Endodermal cell (in vitro differentiated cells): ENCODE measurements at regions not wholly inside any gene's neighbourhood (a gene's known extent, or its start where the extent isn't known, plus 50 kb on each side); places are given as distances from the start of the nearest gene placed in this dataset.

ENCODE experiments used
- DNase-seq: peaks from one replicate; pipeline ENCODE4 v3.0.0-alpha.2; 2017
- H3K27ac ChIP-seq: 2 replicates; pipeline ENCODE4 v1.5.1; 2013; ENCODE audit warnings: mild to moderate bottlenecking, low read depth, low read length, moderate library complexity
- H3K27me3 ChIP-seq: 2 replicates; pipeline ENCODE4 v1.6.1; 2013; ENCODE audit warnings: mild to moderate bottlenecking, low read length, moderate library complexity; ENCODE audit not compliant: insufficient read depth, control insufficient read depth, poor library complexity, severe bottlenecking
- H3K36me3 ChIP-seq: 2 replicates; pipeline ENCODE4 v1.7.0; 2013; ENCODE audit warnings: mild to moderate bottlenecking, low read length, moderate library complexity; ENCODE audit not compliant: control insufficient read depth, insufficient read depth
- H3K4me1 ChIP-seq: one replicate; pipeline ENCODE4 v1.7.0; 2013; ENCODE audit warnings: low read length; ENCODE audit not compliant: control insufficient read depth, insufficient read depth
- H3K4me3 ChIP-seq: 2 replicates; pipeline ENCODE4 v1.5.1; 2013; ENCODE audit warnings: mild to moderate bottlenecking, low read length, moderate library complexity
- H3K9ac ChIP-seq: 2 replicates; pipeline ENCODE4 v1.6.1; 2013; ENCODE audit warnings: mild to moderate bottlenecking, low read length, moderate library complexity; ENCODE audit not compliant: poor library complexity, severe bottlenecking; ENCODE audit errors: extremely low read depth
- H3K9me3 ChIP-seq: 2 replicates; pipeline ENCODE4 v1.6.1; 2013; ENCODE audit warnings: mild to moderate bottlenecking, low read length, moderate library complexity; ENCODE audit not compliant: control insufficient read depth
- H3K27ac Mint-ChIP-seq: 2 replicates; pipeline ENCODE4 v1.8.0; 2020; ENCODE audit warnings: mixed read lengths
- H3K27me3 Mint-ChIP-seq: 2 replicates; pipeline ENCODE4 v1.8.0; 2021; ENCODE audit warnings: mild to moderate bottlenecking, mixed read lengths; ENCODE audit not compliant: insufficient read depth
- H3K36me3 Mint-ChIP-seq: 2 replicates; pipeline ENCODE4 v1.8.0; 2020; ENCODE audit warnings: low read depth, mixed read lengths
- H3K4me1 Mint-ChIP-seq: 2 replicates; pipeline ENCODE4 v1.8.0; 2020; ENCODE audit warnings: mixed read lengths
- H3K4me3 Mint-ChIP-seq: 2 replicates; pipeline ENCODE4 v1.8.0; 2020; ENCODE audit warnings: mild to moderate bottlenecking, moderate library complexity, mixed read lengths
- H3K9me3 Mint-ChIP-seq: 2 replicates; pipeline ENCODE4 v1.8.0; 2020; ENCODE audit warnings: mild to moderate bottlenecking, mixed read lengths
- WGBS, 2 experiments: methylation state at CpG; one replicate each; pipeline versions ENCODE4 v1.1.5 to v1.1.7; 2013; ENCODE audit warnings: missing lambda C conversion rate in 2 of 2, mixed read lengths in 1 of 2; ENCODE audit not compliant: insufficient coverage in 1 of 2, insufficient read length in 1 of 2; 5-methylcytosine and 5-hydroxymethylcytosine counted together
- TF ChIP-seq, protein P1 (sequence below): fragments of 200-600 bp; sonication (generic); conservative IDR thresholded peaks from 2 replicates; pipeline ENCODE4 v1.5.0; 2021; ENCODE audit warnings: antibody characterized with exemption, mild to moderate bottlenecking

GRCh38 chr9:126154182-126154827, 172.3 kb upstream of the MVB12B start:
- Histone ChIP-seq H3K27ac (no peak overlapping the region), H3K36me3 (no peaks in the 10 kb centered on the region), H3K27me3 (no peaks in the 10 kb centered on the region), H3K4me3 (no peak overlapping the region), H3K9ac (no peak overlapping the region), H3K9me3 (no peaks in the 10 kb centered on the region), H3K4me1 (no peaks in the 10 kb centered on the region)
- Mint-ChIP-seq H3K27me3 (peaks cover 24% of the 10 kb centered on the region), H3K27ac (no peak overlapping the region), H3K36me3 (no peaks in the 10 kb centered on the region), H3K4me3 (no peak overlapping the region), H3K4me1 (peaks cover 12% of the 10 kb centered on the region), H3K9me3 (no peaks in the 10 kb centered on the region)
- TF ChIP-seq, protein P1, sequence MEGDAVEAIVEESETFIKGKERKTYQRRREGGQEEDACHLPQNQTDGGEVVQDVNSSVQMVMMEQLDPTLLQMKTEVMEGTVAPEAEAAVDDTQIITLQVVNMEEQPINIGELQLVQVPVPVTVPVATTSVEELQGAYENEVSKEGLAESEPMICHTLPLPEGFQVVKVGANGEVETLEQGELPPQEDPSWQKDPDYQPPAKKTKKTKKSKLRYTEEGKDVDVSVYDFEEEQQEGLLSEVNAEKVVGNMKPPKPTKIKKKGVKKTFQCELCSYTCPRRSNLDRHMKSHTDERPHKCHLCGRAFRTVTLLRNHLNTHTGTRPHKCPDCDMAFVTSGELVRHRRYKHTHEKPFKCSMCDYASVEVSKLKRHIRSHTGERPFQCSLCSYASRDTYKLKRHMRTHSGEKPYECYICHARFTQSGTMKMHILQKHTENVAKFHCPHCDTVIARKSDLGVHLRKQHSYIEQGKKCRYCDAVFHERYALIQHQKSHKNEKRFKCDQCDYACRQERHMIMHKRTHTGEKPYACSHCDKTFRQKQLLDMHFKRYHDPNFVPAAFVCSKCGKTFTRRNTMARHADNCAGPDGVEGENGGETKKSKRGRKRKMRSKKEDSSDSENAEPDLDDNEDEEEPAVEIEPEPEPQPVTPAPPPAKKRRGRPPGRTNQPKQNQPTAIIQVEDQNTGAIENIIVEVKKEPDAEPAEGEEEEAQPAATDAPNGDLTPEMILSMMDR: no peak
- WGBS, 2 experiments: 80 to 87% methylated on average over 10 of the region's 10 CpGs
- no peak for DNase-seq

- Histone ChIP-seq H3K9me3 (no peaks in the 10 kb centered on the region), H3K9ac (no peak overlapping the region), H3K4me3 (no peak overlapping the region), H3K4me1 (no peaks in the 10 kb centered on the region), H3K27me3 (no peaks in the 10 kb centered on the region), H3K27ac (no peak overlapping the region), H3K36me3 (no peaks in the 10 kb centered on the region)
- Mint-ChIP-seq H3K27ac (no peak overlapping the region), H3K4me1 (peaks cover 15% of the 10 kb centered on the region), H3K4me3 (no peak overlapping the region), H3K36me3 (no peaks in the 10 kb centered on the region), H3K9me3 (no peaks in the 10 kb centered on the region), H3K27me3 (peaks cover 23% of the 10 kb centered on the region)
- DNase-seq: no peak
- TF ChIP-seq, protein P1: peak; percentile 24
- 70 to 100% methylated on average over 1 to 5 of the region's 5 CpGs for WGBS, 2 experiments
Measured at GRCh38 chr9:126154869-126155268, 171.8 kb upstream of the MVB12B start.

DNA sequence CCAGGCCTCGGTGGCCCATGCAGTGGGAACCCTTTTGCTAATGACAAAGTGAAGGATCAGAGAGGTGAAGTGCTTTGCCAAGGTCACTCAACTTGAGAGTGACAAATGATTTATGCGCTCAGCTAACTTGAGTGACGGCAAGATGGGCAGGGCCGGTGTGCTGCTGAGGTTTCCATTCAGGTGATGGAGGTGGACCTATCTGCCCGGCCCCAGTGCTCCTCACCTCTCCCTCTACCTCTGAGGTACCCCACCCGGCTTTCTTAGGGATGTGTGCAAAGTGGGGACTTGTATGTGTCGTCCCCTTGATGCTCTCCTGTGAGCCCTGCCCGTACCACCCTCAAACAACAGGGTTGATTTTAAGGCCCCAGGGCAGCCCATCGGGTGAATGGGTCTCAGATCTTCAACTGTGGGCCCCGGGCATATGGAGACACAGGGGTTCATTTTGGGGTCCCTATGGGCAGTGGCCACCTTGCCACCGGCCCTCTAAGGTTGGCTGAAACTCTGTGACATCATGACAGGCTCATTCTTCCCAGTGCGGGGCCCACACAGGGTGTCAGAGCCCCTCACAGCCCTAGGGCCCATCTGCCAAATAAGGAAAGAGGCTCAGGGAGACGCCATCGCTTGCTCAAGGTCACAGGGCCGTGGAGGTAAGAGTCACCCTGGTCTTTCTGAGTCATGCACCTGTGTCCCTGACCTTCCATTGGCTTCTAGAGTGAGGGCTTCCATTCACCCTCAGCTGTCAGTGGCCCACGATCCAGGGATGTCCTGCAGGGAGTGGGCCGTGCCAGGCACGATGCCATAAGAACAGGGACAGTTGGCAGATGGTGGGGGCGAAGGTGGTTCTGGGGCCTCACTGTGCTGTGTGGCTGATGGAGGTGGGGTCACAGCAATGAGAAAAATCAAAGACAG, 170.6 kb upstream of the MVB12B start:
- no peaks in the 10 kb centered on the region for H3K27me3 ChIP-seq
- no peaks in the 10 kb centered on the region for H3K4me1 ChIP-seq
- H3K9me3 Mint-ChIP-seq: no peaks in the 10 kb centered on the region
- no peaks in the 10 kb centered on the region for H3K36me3 ChIP-seq
- H3K27me3 Mint-ChIP-seq: peaks cover 23% of the 10 kb centered on the region
- no peaks in the 10 kb centered on the region for H3K36me3 Mint-ChIP-seq
- no peak overlapping the region for H3K27ac ChIP-seq
- DNase-seq: no peak
- H3K4me3 Mint-ChIP-seq: no peak overlapping the region
- TF ChIP-seq, protein P1: no peak
- no peaks in the 10 kb centered on the region for H3K9me3 ChIP-seq
- H3K4me1 Mint-ChIP-seq: peaks cover 11% of the 10 kb centered on the region
- no peak overlapping the region for H3K9ac ChIP-seq
- WGBS, 2 experiments: 91 to 92% methylated on average over 14 to 19 of the region's 19 CpGs
- H3K4me3 ChIP-seq: no peak overlapping the region
- H3K27ac Mint-ChIP-seq: no peak overlapping the region
